ENCODE measurements at regions not wholly inside any gene's neighbourhood (a gene's known extent, or its start where the extent isn't known, plus 50 kb on each side); places are given as distances from the start of the nearest gene placed in this dataset.
A peak's percentile ranks its signal among the peaks of the same experiment; 100 is the strongest.
"Not testable (repeated sequence)": the region's sequence is repeated elsewhere in the genome, so short reads cannot be mapped to it uniquely, and the experiment has no call there.

GRCh38 chr7:68376131-68376661 lies 1222.1 kb upstream of the AUTS2 start:
- in situ Hi-C loops (cut with HindIII; ENCODE audit: low pct_unique_long_range_greater_than_20kb, low sequenced_read_pairs): no loop called here
- no peak for DNase-seq (ENCODE audit: low read depth, low spot score)

- no peak for DNase-seq (ENCODE audit: low read depth, low spot score)
- in situ Hi-C loops (cut with HindIII; ENCODE audit: low pct_unique_long_range_greater_than_20kb, low sequenced_read_pairs): no loop called here
Observed at GRCh38 chr7:68381731-68382130, 1216.5 kb upstream of the AUTS2 start.

- in situ Hi-C loops (cut with HindIII; ENCODE audit: low pct_unique_long_range_greater_than_20kb, low sequenced_read_pairs): no loop called here
- DNase-seq (ENCODE audit: low read depth, low spot score): no peak
Observed at GRCh38 chr7:68384581-68384980, 1213.7 kb upstream of the AUTS2 start.

- in situ Hi-C loops (cut with HindIII; ENCODE audit: low pct_unique_long_range_greater_than_20kb, low sequenced_read_pairs): no loop called here
- DNase-seq (ENCODE audit: low read depth, low spot score): no peak
Observed at GRCh38 chr7:68393051-68393450, 1205.2 kb upstream of the AUTS2 start.

GRCh38 chr7:68394131-68394530 lies 1204.1 kb upstream of the AUTS2 start:
- no peak for DNase-seq (ENCODE audit: low read depth, low spot score)
- in situ Hi-C loops (cut with HindIII; ENCODE audit: low pct_unique_long_range_greater_than_20kb, low sequenced_read_pairs): no loop called here

- DNase-seq (ENCODE audit: low read depth, low spot score): no peak
- in situ Hi-C loops (cut with HindIII; ENCODE audit: low pct_unique_long_range_greater_than_20kb, low sequenced_read_pairs): no loop called here
Observed at GRCh38 chr7:68399991-68400590, 1198.2 kb upstream of the AUTS2 start.

GRCh38 chr7:68400783-68401182 lies 1197.5 kb upstream of the AUTS2 start:
- no peak for DNase-seq (ENCODE audit: low read depth, low spot score)
- in situ Hi-C loops (cut with HindIII; ENCODE audit: low pct_unique_long_range_greater_than_20kb, low sequenced_read_pairs): no loop called here

GRCh38 chr7:68401313-68401712 lies 1197.0 kb upstream of the AUTS2 start:
- no peak for DNase-seq (ENCODE audit: low read depth, low spot score)
- in situ Hi-C loops (cut with HindIII; ENCODE audit: low pct_unique_long_range_greater_than_20kb, low sequenced_read_pairs): no loop called here

- no peak for DNase-seq (ENCODE audit: low read depth, low spot score)
- in situ Hi-C loops (cut with HindIII; ENCODE audit: low pct_unique_long_range_greater_than_20kb, low sequenced_read_pairs): no loop called here
Observed at GRCh38 chr7:68406480-68406879, 1191.8 kb upstream of the AUTS2 start.

GRCh38 chr7:68407460-68407859 lies 1190.8 kb upstream of the AUTS2 start:
- DNase-seq (ENCODE audit: low read depth, low spot score): no peak
- in situ Hi-C loops (cut with HindIII; ENCODE audit: low pct_unique_long_range_greater_than_20kb, low sequenced_read_pairs): no loop called here

GRCh38 chr7:68408873-68409272 lies 1189.4 kb upstream of the AUTS2 start:
- in situ Hi-C loops (cut with HindIII; ENCODE audit: low pct_unique_long_range_greater_than_20kb, low sequenced_read_pairs): no loop called here

GRCh38 chr7:68409851-68410250 lies 1188.4 kb upstream of the AUTS2 start:
- DNase-seq (ENCODE audit: low read depth, low spot score): no peak
- in situ Hi-C loops (cut with HindIII; ENCODE audit: low pct_unique_long_range_greater_than_20kb, low sequenced_read_pairs): no loop called here

More at GRCh38 chr7:68408873-68409272, 1189.4 kb upstream of the AUTS2 start:
- no peak for DNase-seq (ENCODE audit: low read depth, low spot score)

GRCh38 chr7:68410693-68411092 lies 1187.6 kb upstream of the AUTS2 start:
- DNase-seq (ENCODE audit: low read depth, low spot score); in situ Hi-C loops (cut with HindIII; ENCODE audit: low pct_unique_long_range_greater_than_20kb, low sequenced_read_pairs): not testable (repeated sequence)

- in situ Hi-C loops (cut with HindIII; ENCODE audit: low pct_unique_long_range_greater_than_20kb, low sequenced_read_pairs): no loop called here
- no peak for DNase-seq (ENCODE audit: low read depth, low spot score)
Observed at GRCh38 chr7:68411742-68412141, 1186.5 kb upstream of the AUTS2 start.

GRCh38 chr7:68414631-68415425 lies 1183.4 kb upstream of the AUTS2 start:
- in situ Hi-C loops (cut with HindIII; ENCODE audit: low pct_unique_long_range_greater_than_20kb, low sequenced_read_pairs): no loop called here
- peak; percentile 63 for DNase-seq (ENCODE audit: low read depth, low spot score)

- in situ Hi-C loops (cut with HindIII; ENCODE audit: low pct_unique_long_range_greater_than_20kb, low sequenced_read_pairs): no loop called here
- DNase-seq (ENCODE audit: low read depth, low spot score): no peak
Observed at GRCh38 chr7:68417002-68417401, 1181.3 kb upstream of the AUTS2 start.

- peak; percentile 57 for DNase-seq (ENCODE audit: low read depth, low spot score)
- in situ Hi-C loops (cut with HindIII; ENCODE audit: low pct_unique_long_range_greater_than_20kb, low sequenced_read_pairs): no loop called here
Observed at GRCh38 chr7:68417659-68418058, 1180.6 kb upstream of the AUTS2 start.

- in situ Hi-C loops (cut with HindIII; ENCODE audit: low pct_unique_long_range_greater_than_20kb, low sequenced_read_pairs): no loop called here
- DNase-seq (ENCODE audit: low read depth, low spot score): no peak
Observed at GRCh38 chr7:68420342-68421192, 1177.7 kb upstream of the AUTS2 start.
